H1 (cell line): ENCODE measurements at regions not wholly inside any gene's neighbourhood (a gene's known extent, or its start where the extent isn't known, plus 50 kb on each side); places are given as distances from the start of the nearest gene placed in this dataset.

Experiments used
- CTCF ChIA-PET: fragments of 300-600 bp; sonication (Branson Sonifier 250); formaldehyde crosslinking; loops from one replicate; lab custom pipeline; 2021; ENCODE audit not compliant: partially characterized antibody; lab: Charles Lee
- POLR2A ChIA-PET: fragments of 300-600 bp; sonication (Branson Sonifier 250); formaldehyde crosslinking; loops from one replicate; lab custom pipeline; 2021; ENCODE audit warnings: inconsistent platforms; ENCODE audit not compliant: partially characterized antibody; lab: Charles Lee
- DNase-seq, 2 experiments: peaks; one replicate each; pipeline versions ENCODE4 v3.0.0 to v3.0.0-alpha.2; 2010 to 2022; ENCODE audit warnings: low spot score in 2 of 2, low read depth in 1 of 2, mixed read lengths in 1 of 2
- FAIRE-seq: peaks from 2 replicates; lab custom pipeline; 2011; peaks lifted over from hg19 to GRCh38; lab: Jason Lieb, UNC
- H2AFZ ChIP-seq: 2 replicates; pipeline ENCODE4 v1.8.1; 2012; ENCODE audit warnings: low read length, inconsistent platforms
- H2AK5ac ChIP-seq: 2 replicates; pipeline ENCODE4 v1.6.1; 2013; ENCODE audit warnings: low read depth, low read length
- H2BK120ac ChIP-seq: replicated peaks from 2 replicates; pipeline ENCODE3; 2013; ENCODE audit warnings: low read depth, low read length, inconsistent platforms
- H2BK12ac ChIP-seq: 2 replicates; pipeline ENCODE4 v1.6.1; 2013; ENCODE audit warnings: low read depth, low read length
- H2BK15ac ChIP-seq: 2 replicates; pipeline ENCODE4 v1.6.1; 2013; ENCODE audit warnings: low read length
- H2BK20ac ChIP-seq: 2 replicates; pipeline ENCODE4 v1.6.1; 2013; ENCODE audit warnings: low read length
- H2BK5ac ChIP-seq: 2 replicates; pipeline ENCODE4 v1.6.1; 2013; ENCODE audit warnings: low read depth, low read length
- H3K14ac ChIP-seq: 2 replicates; pipeline ENCODE4 v1.6.1; 2013; ENCODE audit warnings: inconsistent platforms; ENCODE audit not compliant: insufficient read length
- H3K18ac ChIP-seq: 2 replicates; pipeline ENCODE4 v1.6.1; 2013; ENCODE audit warnings: low read length; ENCODE audit errors: extremely low read depth
- H3K23ac ChIP-seq: 2 replicates; pipeline ENCODE4 v1.6.1; 2013; ENCODE audit warnings: inconsistent platforms; ENCODE audit not compliant: insufficient read length
- H3K23me2 ChIP-seq: 2 replicates; pipeline ENCODE4 v1.6.1; 2013; ENCODE audit warnings: low read depth, low read length
- H3K27ac ChIP-seq: 2 replicates; pipeline ENCODE4 v1.6.1; 2011; ENCODE audit warnings: low read depth, low read length, inconsistent platforms
- H3K27me3 ChIP-seq, 4 experiments: replicated peaks in 1 of 4; 1 replicate in 1 of 4; 2 replicates in 3 of 4; pipeline versions ENCODE4 v1.6.1 to v1.8.1; 2011 to 2013; ENCODE audit warnings: low read length in 3 of 4, mild to moderate bottlenecking in 3 of 4, inconsistent platforms in 2 of 4, mixed read lengths in 2 of 4, moderate library complexity in 1 of 4; ENCODE audit not compliant: control insufficient read depth in 3 of 4, insufficient read depth in 3 of 4; ENCODE audit errors: extremely low read depth in 1 of 4
- H3K36me3 ChIP-seq, 4 experiments: 2 replicates each; pipeline versions ENCODE4 v1.6.1 to v1.8.1; 2011 to 2013; ENCODE audit warnings: mild to moderate bottlenecking in 4 of 4, low read length in 3 of 4, moderate library complexity in 2 of 4, control low read depth in 1 of 4, inconsistent platforms in 1 of 4; ENCODE audit not compliant: insufficient read depth in 4 of 4, control insufficient read depth in 2 of 4
- H3K4ac ChIP-seq: replicated peaks from 2 replicates; pipeline ENCODE3; 2013; ENCODE audit warnings: low read length, low read depth, mixed read lengths, inconsistent platforms; ENCODE audit not compliant: insufficient read length
- H3K4me1 ChIP-seq, 4 experiments: replicated peaks in 1 of 4; 1 replicate in 1 of 4; 2 replicates in 3 of 4; pipeline versions ENCODE4 v1.6.1 to v1.8.1; 2011 to 2013; ENCODE audit warnings: low read length in 3 of 4, inconsistent platforms in 2 of 4, mixed read lengths in 1 of 4; ENCODE audit not compliant: insufficient read depth in 4 of 4, control insufficient read depth in 3 of 4
- H3K4me2 ChIP-seq, 2 experiments: 2 replicates each; pipeline versions ENCODE4 v1.6.1 to v1.8.1; 2011 to 2013; ENCODE audit warnings: low read depth in 2 of 2, low read length in 2 of 2, control low read depth in 1 of 2, inconsistent platforms in 1 of 2, mild to moderate bottlenecking in 1 of 2; ENCODE audit not compliant: insufficient read depth in 1 of 2
- H3K4me3 ChIP-seq, 4 experiments: fragments of 200-600, 300-600 bp in 1 of 4; sonication (generic), shearing (Covaris generic), sonication (Bioruptor Twin) in 1 of 4; 2 replicates each; pipeline versions ENCODE4 v1.5.1 to v1.8.1; 2011 to 2016; ENCODE audit warnings: low read length in 4 of 4, low read depth in 3 of 4, control low read depth in 2 of 4, inconsistent platforms in 2 of 4, mild to moderate bottlenecking in 2 of 4, mixed read lengths in 1 of 4, moderate library complexity in 1 of 4; ENCODE audit not compliant: insufficient read depth in 2 of 4; ENCODE audit errors: extremely low read depth in 1 of 4
- H3K56ac ChIP-seq: replicated peaks from 2 replicates; pipeline ENCODE3; 2013; ENCODE audit warnings: low read depth, mild to moderate bottlenecking, mixed read lengths, low read length, inconsistent platforms; ENCODE audit not compliant: insufficient read length
- H3K79me1 ChIP-seq: 2 replicates; pipeline ENCODE4 v1.6.1; 2013; ENCODE audit warnings: low read depth, low read length, control low read depth
- H3K79me2 ChIP-seq, 2 experiments: 2 replicates each; pipeline versions ENCODE4 v1.6.1 to v1.8.1; 2012 to 2013; ENCODE audit warnings: low read length in 2 of 2, mild to moderate bottlenecking in 2 of 2, inconsistent platforms in 1 of 2; ENCODE audit not compliant: insufficient read depth in 2 of 2, control insufficient read depth in 1 of 2
- H3K9ac ChIP-seq, 4 experiments: replicated peaks in 1 of 4; 1 replicate in 1 of 4; 2 replicates in 3 of 4; pipeline versions ENCODE4 v1.6.1 to v1.8.1; 2011 to 2013; ENCODE audit warnings: low read depth in 3 of 4, low read length in 3 of 4, control low read depth in 2 of 4, mild to moderate bottlenecking in 2 of 4, moderate library complexity in 2 of 4, inconsistent platforms in 1 of 4; ENCODE audit errors: extremely low read depth in 1 of 4
- H3K9me3 ChIP-seq, 2 experiments: 2 replicates each; pipeline versions ENCODE4 v1.6.1 to v1.8.1; 2012 to 2013; ENCODE audit warnings: mild to moderate bottlenecking in 2 of 2, moderate library complexity in 2 of 2, control low read depth in 1 of 2, inconsistent platforms in 1 of 2, low read depth in 1 of 2, low read length in 1 of 2, mixed read lengths in 1 of 2; ENCODE audit not compliant: insufficient read depth in 2 of 2
- H4K20me1 ChIP-seq, 2 experiments: replicated peaks in 1 of 2; 2 replicates each; pipeline versions ENCODE3 to v1.8.1; 2011 to 2013; ENCODE audit warnings: inconsistent platforms in 2 of 2, low read length in 2 of 2, mild to moderate bottlenecking in 1 of 2; ENCODE audit not compliant: insufficient read depth in 2 of 2, control insufficient read depth in 1 of 2
- H4K5ac ChIP-seq: 2 replicates; pipeline ENCODE4 v1.6.1; 2013; ENCODE audit warnings: low read length, low read depth, mixed read lengths, inconsistent platforms; ENCODE audit not compliant: insufficient read length
- H4K8ac ChIP-seq: 2 replicates; pipeline ENCODE4 v1.8.0; 2013; ENCODE audit warnings: mild to moderate bottlenecking, moderate library complexity, low read length, inconsistent platforms; ENCODE audit not compliant: insufficient read depth; ENCODE audit errors: extremely low read depth
- H4K91ac ChIP-seq: replicated peaks from 2 replicates; pipeline ENCODE3; 2013; ENCODE audit warnings: low read length, mixed read lengths, inconsistent platforms; ENCODE audit not compliant: insufficient read length
- CTBP2 ChIP-seq: IDR thresholded peaks from 2 replicates; pipeline ENCODE4 v1.7.0; 2011; ENCODE audit warnings: borderline replicate concordance, mild to moderate bottlenecking, moderate library complexity, mixed read lengths, low read length; ENCODE audit not compliant: insufficient read depth, insufficient read length
- EP300 ChIP-seq, 2 experiments: IDR thresholded peaks; 1 replicate in 1 of 2; 2 replicates in 1 of 2; pipeline ENCODE4 v1.6.1; 2011 to 2012; ENCODE audit warnings: low read depth in 2 of 2, low read length in 2 of 2, mild to moderate bottlenecking in 2 of 2, borderline replicate concordance in 1 of 2, inconsistent platforms in 1 of 2, moderate library complexity in 1 of 2
- JUN ChIP-seq: IDR thresholded peaks from 2 replicates; pipeline ENCODE4 v1.6.1; 2011; ENCODE audit warnings: low read depth, mild to moderate bottlenecking, improper control_type of control experiment, low read length
- POU5F1 ChIP-seq: IDR thresholded peaks from 2 replicates; pipeline ENCODE4 v1.6.1; 2011; ENCODE audit warnings: low read depth, mild to moderate bottlenecking, low read length, moderate library complexity
- RXRA ChIP-seq: IDR thresholded peaks from 2 replicates; pipeline ENCODE4 v1.6.1; 2011; ENCODE audit warnings: low read depth, mild to moderate bottlenecking, low read length, moderate library complexity; ENCODE audit not compliant: insufficient read depth
- SIX5 ChIP-seq: IDR thresholded peaks from 2 replicates; pipeline ENCODE4 v1.6.1; 2011; ENCODE audit warnings: mild to moderate bottlenecking, low read depth, low read length
- ZNF274 ChIP-seq: IDR thresholded peaks from 2 replicates; pipeline ENCODE4 v1.7.0; 2012; ENCODE audit warnings: low read length, borderline replicate concordance; ENCODE audit errors: extremely low read depth
- WGBS, 2 experiments: shearing (Covaris generic) in 1 of 2; methylation state at CpG; one replicate each; pipeline versions ENCODE4 v1.1.6 to v1.1.7; 2013 to 2015; ENCODE audit warnings: low lambda C conversion rate in 2 of 2, mixed read lengths in 2 of 2, inconsistent platforms in 1 of 2, low coverage in 1 of 2, missing lambda C conversion rate in 1 of 2; ENCODE audit not compliant: insufficient replicate concordance in 2 of 2, insufficient coverage in 1 of 2, insufficient read length in 1 of 2; ENCODE audit errors: extremely low coverage in 1 of 2, missing lambda C conversion rate in 1 of 2; 5-methylcytosine and 5-hydroxymethylcytosine counted together

DNA sequence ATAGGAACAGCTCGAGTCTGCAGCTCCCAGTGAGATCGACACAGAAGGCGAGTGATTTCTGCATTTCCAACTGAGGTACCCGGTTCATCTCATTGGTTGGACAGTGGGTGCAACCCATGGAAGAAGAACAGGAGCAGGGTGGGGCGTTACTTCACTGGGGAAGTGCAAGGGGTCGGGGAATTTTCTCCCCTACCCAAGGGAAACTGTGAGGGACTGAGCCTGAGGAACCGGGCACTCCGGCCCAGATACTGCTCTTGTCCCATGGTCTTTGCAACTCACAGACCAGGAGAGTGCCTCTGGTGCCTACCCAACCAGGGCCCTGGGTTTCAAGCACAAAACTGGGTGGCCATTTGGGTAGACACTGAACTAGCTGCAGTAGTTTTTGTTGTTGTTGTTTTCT lies 307.1 kb downstream of the AMY1C start:
- no peaks in the 10 kb centered on the region for H3K79me1 ChIP-seq

More for the DNA sequence above, 307.1 kb downstream of the AMY1C start:
- TF ChIP-seq JUN (no peak), RXRA (no peak), CTBP2 (no peak), SIX5 (no peak), POU5F1 (no peak), ZNF274 (no peak), EP300 (IDR thresholded peaks at IDR 0.05; ENCODE audit: borderline replicate concordance in 1 of 2, low read depth in 2 of 2, low read length in 2 of 2) (no peak)
- Histone ChIP-seq H3K4me2 (peak overlapping the region; percentile 25 to 36; a peak in 2 of 4 replicates), H3K27ac (peak overlapping the region; percentile 52; the same call in 1 of the 2 replicates), H3K14ac (no peak overlapping the region), H2BK12ac (peak overlapping the region; percentile 56; the same call in 1 of the 2 replicates), H4K5ac (no peak overlapping the region), H3K9me3 (peaks cover 0 to 5% of the 10 kb centered on the region in 2 experiments; a peak in 2 of 4 replicates), H2BK20ac (no peak overlapping the region), H3K23me2 (no peaks in the 10 kb centered on the region), H4K8ac (peak overlapping the region; percentile 25; the same call in 1 of the 2 replicates), H3K27me3 (no peaks in the 10 kb centered on the region), H3K36me3 (no peaks in the 10 kb centered on the region), H3K23ac (no peak overlapping the region), H2AK5ac (no peak overlapping the region), H2AFZ (peak overlapping the region; percentile 99), H3K4ac (no peak overlapping the region), H3K56ac (no peak overlapping the region), H3K4me3 (peak overlapping the region in 1 of 4 experiments; percentile 4; a peak in 1 of 8 replicates), H2BK5ac (peak overlapping the region; percentile 50; the same call in 1 of the 2 replicates), H4K20me1 (no peaks in the 10 kb centered on the region), H3K4me1 (peaks cover 0 to 4% (median 3%) of the 10 kb centered on the region in 4 experiments; a peak in 3 of 7 replicates), H2BK15ac (no peak overlapping the region), H3K9ac (no peak overlapping the region), H3K18ac (0 out of 2 replicates have a peak overlapping the region, but pooled peaks have one; percentile 24), H4K91ac (peak overlapping the region; percentile 54), H3K79me2 (no peaks in the 10 kb centered on the region), H2BK120ac (no peak overlapping the region)
- ChIA-PET CTCF (interaction anchor here (1.0 to 1.5 kb wide), 3 partner anchors 37 to 234 kb away, joined by 3 to 7 read pairs (median 3); no protein-coding TSS in a partner anchor), POLR2A (interaction anchor here (0.8 kb wide), 1 partner anchor 9 kb away, joined by 3 read pairs; no protein-coding TSS in a partner anchor)
- FAIRE-seq = no peak
- DNase-seq = no peak
- WGBS, 2 experiments = 84% methylated on average over 7 of the region's 8 CpGs; no CpG with 5 or more reads in 1 of the 2 experiments
